ENCODE measurements at regions not wholly inside any gene's neighbourhood (a gene's known extent, or its start where the extent isn't known, plus 50 kb on each side); places are given as distances from the start of the nearest gene placed in this dataset.

GRCh38 chr9:129377181-129377580 is 199.1 kb upstream of the IER5L start:
- DNase-seq = no peak

- DNase-seq = no peak
Observed at GRCh38 chr9:129375845-129376244, 197.8 kb upstream of the IER5L start.

GRCh38 chr9:129374651-129375050 is 196.6 kb upstream of the IER5L start:
- no peak for DNase-seq

GRCh38 chr9:129374231-129374630 is 196.2 kb upstream of the IER5L start:
- no peak for DNase-seq

- no peak for DNase-seq
Observed at GRCh38 chr9:129373361-129373760, 195.3 kb upstream of the IER5L start.

- no peak for DNase-seq
Observed at GRCh38 chr9:129370770-129371169, 192.7 kb upstream of the IER5L start.

- DNase-seq = no peak
Observed at GRCh38 chr9:129368444-129368978, 190.4 kb upstream of the IER5L start.

GRCh38 chr9:129367287-129367686 is 189.2 kb upstream of the IER5L start:
- no peak for DNase-seq

GRCh38 chr9:129365196-129365595 is 187.1 kb upstream of the IER5L start:
- DNase-seq = no peak

- no peak for DNase-seq
Observed at GRCh38 chr9:129363216-129363873, 185.3 kb upstream of the IER5L start.

GRCh38 chr9:129362287-129363000 is 184.4 kb upstream of the IER5L start:
- no peak for DNase-seq

- no peak for DNase-seq
Observed at GRCh38 chr9:129361196-129361595, 183.1 kb upstream of the IER5L start.

GRCh38 chr9:129359916-129360536 is 182.0 kb upstream of the IER5L start:
- DNase-seq = no peak

GRCh38 chr9:129359162-129359811 is 181.2 kb upstream of the IER5L start:
- no peak for DNase-seq

GRCh38 chr9:129358621-129359154 is 180.6 kb upstream of the IER5L start:
- no peak for DNase-seq

GRCh38 chr9:129357773-129358245 is 179.7 kb upstream of the IER5L start:
- DNase-seq = no peak

GRCh38 chr9:129356871-129357772 is 179.1 kb upstream of the IER5L start:
- no peak for DNase-seq

- DNase-seq = no peak
Observed at GRCh38 chr9:129355631-129356030, 177.6 kb upstream of the IER5L start.

- DNase-seq = no peak
Observed at GRCh38 chr9:129354498-129354897, 176.4 kb upstream of the IER5L start.

- DNase-seq = no peak
Observed at GRCh38 chr9:129353697-129354336, 175.8 kb upstream of the IER5L start.

GRCh38 chr9:129352146-129352865 is 174.2 kb upstream of the IER5L start:
- DNase-seq = no peak

Measured in activated gamma-delta T cell (primary cell).